ENCODE measurements at regions not wholly inside any gene's neighbourhood (a gene's known extent, or its start where the extent isn't known, plus 50 kb on each side); places are given as distances from the start of the nearest gene placed in this dataset.

DNA sequence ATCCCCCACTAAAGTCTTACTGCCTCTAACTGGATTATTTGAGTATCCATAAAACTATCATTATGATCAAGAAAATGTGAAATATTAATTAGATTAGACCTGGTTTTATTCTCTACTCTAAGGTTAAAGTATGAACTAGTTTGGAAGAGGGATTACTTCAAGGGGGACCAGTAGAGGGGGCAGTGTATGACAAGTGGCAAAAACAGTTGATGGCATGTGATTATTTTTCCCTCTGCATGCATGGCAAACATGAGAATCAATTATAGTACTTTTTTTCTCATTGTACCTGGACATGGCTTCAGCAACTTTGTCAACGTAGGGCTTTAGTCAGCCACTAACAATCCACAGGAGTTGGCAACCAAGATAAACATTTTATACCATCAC, 145.0 kb upstream of the SLC38A2 start:
- peak; percentile 35; the same call in 1 of the 2 replicates for TF ChIP-seq CTCF (conservative IDR thresholded peaks at IDR 0.05; ENCODE audit: low read depth, low read length)
- no peak for TF ChIP-seq EZH2 (IDR thresholded peaks at IDR 0.05; ENCODE audit: borderline replicate concordance, low read depth, low read length, poor library complexity, severe bottlenecking)
- H3K27me3 ChIP-seq (replicated peaks; ENCODE audit: insufficient read depth, low read depth, low read length, poor library complexity) = no peaks in the 10 kb centered on the region
- ChIA-PET CTCF (no interaction called here), POLR2A (ENCODE audit: low non-redundant PET) (no interaction called here)
- intact Hi-C loops (cut with micrococcal nuclease; ENCODE audit: unreplicated experiment) = no loop called here
- no peaks in the 10 kb centered on the region for H3K36me3 ChIP-seq (ENCODE audit: insufficient read depth, low read length, poor library complexity, severe bottlenecking)
- peaks cover 8% of the 10 kb centered on the region for H3K4me1 ChIP-seq (ENCODE audit: insufficient read depth, low read length, poor library complexity, severe bottlenecking)
- DNase-seq (ENCODE audit: low spot score) = no peak
- H3K9me3 ChIP-seq (ENCODE audit: low read depth, low read length, poor library complexity, severe bottlenecking) = no peaks in the 10 kb centered on the region
- no TSS peak for BruUV-seq (replicated peaks)
- H3K27ac ChIP-seq (ENCODE audit: low read depth, low read length, poor library complexity, severe bottlenecking) = no peak overlapping the region
- H3K4me3 ChIP-seq (ENCODE audit: low read depth, low read length, poor library complexity, severe bottlenecking) = no peak overlapping the region

DNA sequence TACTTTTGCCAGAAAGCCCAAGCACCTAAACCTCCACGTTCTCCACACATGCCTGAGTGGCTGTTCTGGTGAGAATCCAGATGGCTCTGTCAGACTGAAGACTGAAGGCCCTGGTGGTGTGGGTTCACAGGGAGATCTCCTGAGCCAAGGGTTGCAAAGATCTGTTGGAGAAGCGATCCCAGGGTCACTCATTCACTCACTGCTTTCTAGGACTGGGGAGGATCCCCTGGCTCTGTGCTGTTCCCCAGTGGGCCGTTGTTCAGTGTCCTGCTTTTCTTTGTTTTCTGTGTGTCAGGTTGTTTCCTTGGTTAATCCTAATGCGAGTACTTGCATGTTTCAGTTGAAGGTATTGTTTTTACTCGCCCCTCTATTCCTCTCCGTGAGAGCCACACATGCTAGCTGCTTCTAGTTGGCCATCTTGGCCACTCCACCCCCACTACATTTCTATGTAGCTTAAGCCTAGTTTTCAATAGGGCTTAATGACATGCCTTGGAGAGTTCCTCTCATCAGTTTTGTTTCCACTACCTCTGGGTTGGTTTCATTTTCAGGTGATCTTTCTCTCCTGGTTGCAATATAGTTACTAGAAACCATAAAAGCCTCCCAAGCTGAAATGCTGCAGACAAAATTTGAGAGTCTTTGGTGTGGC, 144.5 kb upstream of the SLC38A2 start:
- CTCF ChIA-PET = no interaction called here
- H3K9me3 ChIP-seq (ENCODE audit: low read depth, low read length, poor library complexity, severe bottlenecking) = no peaks in the 10 kb centered on the region
- POLR2A ChIA-PET (ENCODE audit: low non-redundant PET) = no interaction called here
- H3K27ac ChIP-seq (ENCODE audit: low read depth, low read length, poor library complexity, severe bottlenecking) = no peak overlapping the region
- no peaks in the 10 kb centered on the region for H3K36me3 ChIP-seq (ENCODE audit: insufficient read depth, low read length, poor library complexity, severe bottlenecking)
- DNase-seq (ENCODE audit: low spot score) = no peak
- no TSS peak for BruUV-seq (replicated peaks)
- no peak overlapping the region for H3K4me3 ChIP-seq (ENCODE audit: low read depth, low read length, poor library complexity, severe bottlenecking)
- no peaks in the 10 kb centered on the region for H3K27me3 ChIP-seq (replicated peaks; ENCODE audit: insufficient read depth, low read depth, low read length, poor library complexity)
- intact Hi-C loops (cut with micrococcal nuclease; ENCODE audit: unreplicated experiment) = no loop called here
- no peak for TF ChIP-seq CTCF (conservative IDR thresholded peaks at IDR 0.05; ENCODE audit: low read depth, low read length)
- no peak for TF ChIP-seq EZH2 (IDR thresholded peaks at IDR 0.05; ENCODE audit: borderline replicate concordance, low read depth, low read length, poor library complexity, severe bottlenecking)
- H3K4me1 ChIP-seq (ENCODE audit: insufficient read depth, low read length, poor library complexity, severe bottlenecking) = peaks cover 3% of the 10 kb centered on the region

GRCh38 chr12:46516238-46516932, 143.8 kb upstream of the SLC38A2 start:
- Histone ChIP-seq H3K4me3 (ENCODE audit: low read depth, low read length, poor library complexity, severe bottlenecking) (no peak overlapping the region), H3K4me1 (ENCODE audit: insufficient read depth, low read length, poor library complexity, severe bottlenecking) (no peaks in the 10 kb centered on the region), H3K27ac (ENCODE audit: low read depth, low read length, poor library complexity, severe bottlenecking) (no peak overlapping the region), H3K9me3 (ENCODE audit: low read depth, low read length, poor library complexity, severe bottlenecking) (no peaks in the 10 kb centered on the region), H3K36me3 (ENCODE audit: insufficient read depth, low read length, poor library complexity, severe bottlenecking) (no peaks in the 10 kb centered on the region), H3K27me3 (replicated peaks; ENCODE audit: insufficient read depth, low read depth, low read length, poor library complexity) (no peaks in the 10 kb centered on the region)
- ChIA-PET POLR2A (ENCODE audit: low non-redundant PET) (no interaction called here), CTCF (no interaction called here)
- BruUV-seq (replicated peaks) = no TSS peak
- DNase-seq (ENCODE audit: low spot score) = no peak
- intact Hi-C loops (cut with micrococcal nuclease; ENCODE audit: unreplicated experiment) = no loop called here
- TF ChIP-seq CTCF (conservative IDR thresholded peaks at IDR 0.05; ENCODE audit: low read depth, low read length) (no peak), EZH2 (IDR thresholded peaks at IDR 0.05; ENCODE audit: borderline replicate concordance, low read depth, low read length, poor library complexity, severe bottlenecking) (no peak)
